NT2/D1 (cell line): ENCODE measurements at regions not wholly inside any gene's neighbourhood (a gene's known extent, or its start where the extent isn't known, plus 50 kb on each side); places are given as distances from the start of the nearest gene placed in this dataset.

Experiments
- SUZ12 ChIP-seq: IDR thresholded peaks from 2 replicates; pipeline ENCODE4 v1.6.1; 2011; ENCODE audit not compliant: insufficient read length, insufficient read depth; ENCODE audit errors: extremely low read depth
- YY1 ChIP-seq: IDR thresholded peaks from 2 replicates; pipeline ENCODE4 v1.6.1; 2011; ENCODE audit not compliant: insufficient read length, insufficient read depth
- ZNF274 ChIP-seq: IDR thresholded peaks from 2 replicates; pipeline ENCODE4 v1.6.1; 2011; ENCODE audit warnings: mild to moderate bottlenecking, low read depth, low read length

- TF ChIP-seq YY1 = no peak
- TF ChIP-seq ZNF274 = no peak
- no peak for TF ChIP-seq SUZ12
These were observed 297.0 kb downstream of the FGF9 start for GRCh38 chr13:21967871-21968270.
